Upper lobe of left lung (tissue), 6 donors: ENCODE measurements at regions not wholly inside any gene's neighbourhood (a gene's known extent, or its start where the extent isn't known, plus 50 kb on each side); places are given as distances from the start of the nearest gene placed in this dataset.

Source experiments
- ATAC-seq, 2 donors: fragments of 200-7000 bp; cut with Tn5 transposase; one replicate each; pipeline ENCODE4 v1.9.1; 2022; ENCODE audit warnings: mild to moderate bottlenecking in 2 of 2, moderate library complexity in 2 of 2; ENCODE audit not compliant: low FRiP score in 2 of 2
- DNase-seq, 2 donors: peaks; one replicate each; pipeline ENCODE4 v3.0.0-alpha.2; 2019 to 2020
- H3K27ac ChIP-seq, 4 donors: fragments of 200-600 bp; sonication (generic); one replicate each; pipeline ENCODE4 v1.5.1; 2016 to 2019
- H3K27me3 ChIP-seq, 4 donors: fragments of 200-600 bp; sonication (generic); one replicate each; pipeline ENCODE4 v1.5.1; 2017 to 2019
- H3K36me3 ChIP-seq, 4 donors: fragments of 200-600 bp; sonication (generic); one replicate each; pipeline ENCODE4 v1.5.1; 2016 to 2019
- H3K4me1 ChIP-seq, 4 donors: fragments of 200-600 bp; sonication (generic); one replicate each; pipeline ENCODE4 v1.5.1; 2018 to 2019
- H3K4me3 ChIP-seq, 4 donors: fragments of 200-600 bp; sonication (generic); one replicate each; pipeline ENCODE4 v1.5.1; 2017 to 2019; ENCODE audit warnings: mild to moderate bottlenecking in 2 of 4, moderate library complexity in 1 of 4
- H3K9me3 ChIP-seq, 4 donors: fragments of 200-600 bp; sonication (generic); one replicate each; pipeline ENCODE4 v1.5.1; 2018 to 2019
- CTCF ChIP-seq, 6 experiments: fragments of 450-650 bp in 4 of 6; fragments of 200-600 bp in 2 of 6; sonication (generic) in 2 of 6; IDR thresholded peaks; one replicate each; pipeline ENCODE4 v1.5.1; 2016 to 2019; ENCODE audit warnings: antibody characterized with exemption in 6 of 6
- EP300 ChIP-seq, 4 donors: sonication (generic); formaldehyde crosslinking; IDR thresholded peaks; one replicate each; pipeline ENCODE4 v1.5.1; 2017; ENCODE audit warnings: antibody characterized with exemption in 4 of 4, control low read depth in 2 of 4
- POLR2A ChIP-seq, 4 donors: fragments of 450-650 bp; IDR thresholded peaks; one replicate each; pipeline ENCODE4 v1.5.1; 2016 to 2017; ENCODE audit warnings: antibody characterized with exemption in 4 of 4, mild to moderate bottlenecking in 2 of 4
- POLR2AphosphoS5 ChIP-seq, 2 donors: sonication (generic); formaldehyde crosslinking; IDR thresholded peaks; one replicate each; pipeline ENCODE4 v1.5.1; 2017; ENCODE audit warnings: antibody characterized with exemption in 2 of 2
- WGBS, 2 donors: methylation state at CpG; one replicate each; pipeline ENCODE4 v1.1.5; 2017 to 2018; 5-methylcytosine and 5-hydroxymethylcytosine counted together
- donor health status: DM: no; HTN: no; CAD: no; lungs with moderate emphysema.
- donor health status: DM: no; HTN: yes; CAD: no; lungs with severe emphysema.

GRCh38 chr2:66702301-66702700 is 267.4 kb downstream of the MEIS1 start:
- Histone ChIP-seq H3K27me3 (no peaks in the 10 kb centered on the region), H3K36me3 (no peaks in the 10 kb centered on the region), H3K4me3 (no peak overlapping the region), H3K9me3 (no peaks in the 10 kb centered on the region), H3K4me1 (no peaks in the 10 kb centered on the region), H3K27ac (peak overlapping the region in 1 of 4 donors; percentile 10)
- TF ChIP-seq POLR2AphosphoS5 (IDR thresholded peaks at IDR 0.05) = no peak
- TF ChIP-seq CTCF (IDR thresholded peaks at IDR 0.05) = no peak
- no peak for TF ChIP-seq EP300 (IDR thresholded peaks at IDR 0.05)
- TF ChIP-seq POLR2A (IDR thresholded peaks at IDR 0.05) = no peak
- no peak for ATAC-seq
- DNase-seq = no peak
- 62 to 76% methylated on average over 6 of the region's 6 CpGs for WGBS, 2 donors

GRCh38 chr2:66704786-66705185 is 269.9 kb downstream of the MEIS1 start:
- Histone ChIP-seq H3K4me3 (no peak overlapping the region), H3K27me3 (no peaks in the 10 kb centered on the region), H3K9me3 (no peaks in the 10 kb centered on the region), H3K27ac (no peak overlapping the region), H3K36me3 (no peaks in the 10 kb centered on the region), H3K4me1 (no peaks in the 10 kb centered on the region)
- no peak for DNase-seq
- no peak for TF ChIP-seq POLR2AphosphoS5 (IDR thresholded peaks at IDR 0.05)
- ATAC-seq = no peak

- TF ChIP-seq CTCF (IDR thresholded peaks at IDR 0.05) = no peak
- no peak for TF ChIP-seq POLR2AphosphoS5 (IDR thresholded peaks at IDR 0.05)
- no peak for TF ChIP-seq EP300 (IDR thresholded peaks at IDR 0.05)
- TF ChIP-seq POLR2A (IDR thresholded peaks at IDR 0.05) = no peak
- no peaks in the 10 kb centered on the region for H3K9me3 ChIP-seq
- no peaks in the 10 kb centered on the region for H3K27me3 ChIP-seq
- no peak overlapping the region for H3K4me3 ChIP-seq
- no peak for DNase-seq
- H3K36me3 ChIP-seq = no peaks in the 10 kb centered on the region
- no peaks in the 10 kb centered on the region for H3K4me1 ChIP-seq
- ATAC-seq = no peak
- no peak overlapping the region for H3K27ac ChIP-seq
- WGBS, 2 donors = 81 to 93% methylated on average over 1 of the region's 1 CpG
Measured at GRCh38 chr2:66714610-66715009, 279.7 kb downstream of the MEIS1 start.

- no peak overlapping the region for H3K27ac ChIP-seq
- WGBS, 2 donors = 62 to 66% methylated on average over 5 of the region's 5 CpGs
Measured at GRCh38 chr2:66717218-66717905, 282.4 kb downstream of the MEIS1 start.

GRCh38 chr2:66717973-66718372 is 283.0 kb downstream of the MEIS1 start:
- Histone ChIP-seq H3K4me1 (no peaks in the 10 kb centered on the region), H3K27me3 (no peaks in the 10 kb centered on the region), H3K36me3 (no peaks in the 10 kb centered on the region), H3K9me3 (no peaks in the 10 kb centered on the region), H3K4me3 (no peak overlapping the region), H3K27ac (no peak overlapping the region)
- ATAC-seq (no peak), DNase-seq (peak in 1 of 2 donors; percentile 13)
- WGBS, 2 donors = 72 to 75% methylated on average over 4 of the region's 4 CpGs
- no peak for TF ChIP-seq POLR2A (IDR thresholded peaks at IDR 0.05)
- TF ChIP-seq EP300 (IDR thresholded peaks at IDR 0.05) = no peak
- no peak for TF ChIP-seq CTCF (IDR thresholded peaks at IDR 0.05)
- TF ChIP-seq POLR2AphosphoS5 (IDR thresholded peaks at IDR 0.05) = no peak

More at GRCh38 chr2:66717218-66717905, 282.4 kb downstream of the MEIS1 start:
- Histone ChIP-seq H3K4me1 (no peaks in the 10 kb centered on the region), H3K9me3 (no peaks in the 10 kb centered on the region), H3K4me3 (no peak overlapping the region), H3K36me3 (no peaks in the 10 kb centered on the region), H3K27me3 (no peaks in the 10 kb centered on the region)
- DNase-seq = no peak
- ATAC-seq = no peak
- no peak for TF ChIP-seq CTCF (IDR thresholded peaks at IDR 0.05)
